ENCODE measurements at regions not wholly inside any gene's neighbourhood (a gene's known extent, or its start where the extent isn't known, plus 50 kb on each side); places are given as distances from the start of the nearest gene placed in this dataset.
"Not testable (repeated sequence)": the region's sequence is repeated elsewhere in the genome, so short reads cannot be mapped to it uniquely, and the experiment has no call there.

DNA sequence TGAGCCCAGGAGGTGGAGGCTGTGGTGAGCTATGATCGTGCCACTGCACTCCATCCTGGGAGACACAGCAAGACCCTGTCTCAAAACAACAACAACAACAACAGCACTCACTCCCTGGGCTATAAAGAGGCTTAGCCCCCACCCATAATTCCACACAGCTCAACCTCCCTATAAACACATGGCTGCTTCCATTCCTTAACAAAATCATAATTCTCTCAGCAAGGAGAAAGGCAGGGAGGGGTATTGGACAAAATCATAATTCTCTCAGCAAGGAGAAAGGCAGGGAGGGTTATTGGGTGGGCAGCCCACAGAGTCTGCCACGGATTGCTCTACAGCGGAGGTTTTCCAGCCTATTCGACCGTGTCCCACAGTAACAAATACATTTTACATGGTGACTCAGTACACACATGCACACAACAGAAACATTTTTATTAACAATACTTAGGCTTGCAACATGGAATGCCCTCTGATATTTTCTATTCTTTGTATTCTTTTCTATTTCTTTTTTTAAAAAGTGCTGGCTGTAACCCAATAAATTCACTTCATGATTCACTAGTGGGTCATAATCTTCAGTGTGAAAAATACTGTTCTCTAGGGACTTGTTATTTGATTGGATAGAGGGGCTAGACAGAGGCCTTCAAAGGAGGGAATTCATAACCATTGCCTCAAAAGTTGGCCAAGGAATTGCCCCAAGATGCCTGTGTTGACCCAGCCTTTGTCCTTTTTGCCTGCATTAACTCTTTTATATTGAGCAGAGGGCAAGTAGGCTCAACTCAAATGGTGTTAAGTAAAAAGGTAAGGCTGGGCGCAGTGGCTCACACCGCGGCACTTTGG, 50.6 kb upstream of the ZMYND8 start:
- no peak for DNase-seq

DNA sequence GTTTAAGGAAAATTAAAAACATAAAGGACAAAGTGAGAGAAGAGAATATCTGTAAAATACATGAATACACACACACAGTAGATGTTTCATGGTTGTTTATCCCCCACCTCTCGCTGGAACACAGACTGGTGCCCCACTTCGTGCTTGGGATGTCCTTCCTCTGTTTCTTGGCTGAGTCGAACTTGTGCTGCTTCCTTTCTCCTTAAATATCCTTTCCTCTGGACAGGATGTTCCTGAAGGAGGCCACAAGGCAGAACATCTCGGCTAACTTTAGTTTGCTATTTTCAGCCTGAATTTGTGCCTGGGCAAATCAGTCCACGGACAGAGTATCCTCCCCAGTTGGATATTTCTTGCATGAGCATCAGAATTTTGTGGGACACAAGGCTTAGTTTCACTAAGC, 54.7 kb upstream of the ZMYND8 start:
- DNase-seq, result no peak

DNA sequence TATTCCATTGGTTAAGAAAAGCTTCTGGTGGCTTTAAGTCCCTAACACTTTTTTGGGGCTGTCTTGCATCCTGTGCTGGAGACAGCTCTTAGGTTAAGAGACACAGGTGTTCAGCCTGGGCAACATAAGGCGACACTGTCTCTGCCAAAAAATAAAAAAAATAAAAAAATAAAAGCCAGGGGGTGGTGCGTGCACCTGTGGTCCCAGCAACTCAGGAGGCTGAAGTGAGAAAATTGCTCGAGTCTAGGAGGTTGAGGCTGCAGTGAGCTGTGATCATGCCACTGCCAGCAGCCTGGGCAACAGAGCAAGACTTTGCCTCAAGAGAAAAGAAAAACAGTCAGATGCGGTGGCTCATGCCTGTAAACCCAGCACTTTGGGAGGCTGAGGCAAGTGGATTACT, 55.6 kb upstream of the ZMYND8 start:
- no peak for DNase-seq

DNA sequence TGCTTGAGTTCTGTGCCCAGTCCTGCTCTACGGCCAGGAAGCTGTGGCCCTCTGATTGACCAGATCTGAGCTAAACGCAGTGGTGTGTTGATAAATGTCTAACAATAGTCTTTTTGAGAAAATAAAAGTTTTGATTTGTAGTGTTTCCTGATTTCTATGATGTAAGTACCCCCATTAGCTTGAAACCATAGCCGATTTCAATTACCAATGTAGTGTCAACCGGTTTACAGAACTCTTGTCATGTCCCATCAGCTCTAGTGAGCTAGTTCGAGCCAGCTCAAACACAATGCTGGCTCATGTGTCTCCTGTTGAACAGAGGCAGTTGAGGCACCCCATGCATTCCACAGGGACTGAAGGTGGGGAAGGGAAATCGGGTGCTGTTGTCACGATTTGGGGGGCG, 56.7 kb upstream of the ZMYND8 start:
- no peak for DNase-seq

DNA sequence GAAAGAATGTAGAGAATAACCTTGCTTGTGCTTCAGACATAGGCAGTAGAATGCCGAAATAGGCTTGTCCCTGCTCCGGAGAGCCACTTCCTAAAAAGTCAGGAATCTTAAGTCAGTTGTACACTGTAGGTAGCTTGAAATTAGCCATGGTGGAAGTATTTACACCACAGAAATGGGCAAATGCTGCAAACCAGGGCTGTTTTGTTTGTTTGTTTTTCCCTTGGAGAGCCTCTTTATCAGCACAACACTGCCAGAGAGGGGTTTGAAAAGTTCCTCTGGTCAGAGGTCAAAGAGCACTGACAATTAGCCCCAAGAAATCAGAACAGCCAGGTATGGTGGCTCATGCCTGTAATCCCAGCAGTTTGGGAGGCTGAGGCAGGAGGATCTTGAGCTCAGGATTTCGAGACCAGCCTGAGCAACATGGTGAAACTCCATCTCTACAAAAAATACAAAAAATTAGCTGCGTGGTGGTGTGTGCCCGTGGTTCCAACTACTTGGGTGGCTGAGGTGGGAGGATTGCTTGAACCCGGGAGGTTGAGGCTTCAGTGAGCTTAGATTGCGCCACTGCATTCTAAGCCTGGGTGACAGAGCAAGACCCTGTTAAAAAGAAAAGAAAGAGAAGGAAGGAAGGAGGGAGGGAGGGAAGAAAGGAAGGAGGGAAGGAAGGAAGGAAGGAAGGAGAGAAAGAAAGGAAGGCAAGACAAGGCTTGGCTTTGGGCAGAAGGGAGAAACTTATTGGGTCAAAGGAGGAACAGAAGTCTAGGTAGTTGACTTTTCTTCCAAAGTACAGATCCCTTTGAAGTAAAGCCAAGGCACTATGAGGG, 61.0 kb upstream of the ZMYND8 start:
- DNase-seq, result no peak

DNA sequence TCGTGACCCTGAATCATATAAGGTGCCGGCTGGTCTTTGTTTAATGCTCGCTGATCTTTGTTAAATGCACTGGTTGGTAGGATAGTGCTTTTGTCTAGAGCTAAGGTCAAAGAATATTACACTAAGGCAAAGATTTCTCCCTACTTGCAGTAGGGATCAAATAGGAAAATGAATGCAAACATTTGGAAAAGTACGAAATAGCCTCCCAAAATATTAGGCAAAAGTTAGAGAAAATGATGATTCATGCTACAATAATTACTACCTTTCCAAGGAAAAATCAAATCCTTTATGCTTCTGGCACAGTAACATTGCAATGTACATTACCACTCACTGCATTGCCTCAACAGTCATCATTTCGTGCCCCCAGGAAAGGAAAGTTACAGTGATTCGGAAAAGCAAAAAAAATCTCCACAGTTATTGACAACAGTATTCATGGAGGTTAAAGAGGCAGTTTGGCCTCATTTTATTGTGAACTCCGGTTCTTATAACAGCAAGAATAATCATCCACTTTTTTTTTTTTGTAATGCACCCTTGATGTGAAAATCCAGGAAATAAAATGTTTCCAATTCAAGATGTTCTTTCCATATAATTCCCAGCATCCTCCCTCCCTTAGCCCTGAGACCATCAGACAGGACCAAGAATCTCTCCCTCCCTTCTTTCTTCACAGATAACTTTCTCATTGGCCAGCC, 61.7 kb upstream of the ZMYND8 start:
- DNase-seq, result peak; percentile 13

DNA sequence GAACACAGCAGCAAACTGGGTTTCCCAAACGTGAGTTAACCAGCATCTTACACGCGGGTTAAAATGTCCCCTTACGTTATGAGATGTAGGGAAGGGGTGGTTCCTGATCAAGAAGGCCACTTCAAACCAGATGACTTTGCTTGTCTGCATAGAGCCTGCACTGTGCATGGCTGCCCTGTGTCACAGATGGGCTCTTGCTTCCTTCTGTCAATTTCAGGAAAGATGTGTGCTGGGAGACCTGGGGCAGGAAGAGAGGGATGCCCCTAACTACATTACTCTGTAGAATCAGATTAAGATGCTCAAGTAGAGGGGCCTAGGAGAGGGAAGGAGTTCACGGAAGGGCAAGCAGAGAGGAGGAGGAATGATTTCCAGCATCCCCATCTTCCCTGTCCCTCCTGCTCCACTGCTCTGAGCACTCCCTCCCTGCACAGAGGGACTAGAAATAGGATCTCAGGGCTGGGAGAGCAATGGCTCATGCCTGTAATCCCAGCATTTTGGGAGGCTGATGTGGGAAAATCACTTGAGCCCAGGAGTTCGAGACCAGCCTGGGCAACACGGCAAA, 63.5 kb upstream of the ZMYND8 start:
- DNase-seq, result no peak

DNA sequence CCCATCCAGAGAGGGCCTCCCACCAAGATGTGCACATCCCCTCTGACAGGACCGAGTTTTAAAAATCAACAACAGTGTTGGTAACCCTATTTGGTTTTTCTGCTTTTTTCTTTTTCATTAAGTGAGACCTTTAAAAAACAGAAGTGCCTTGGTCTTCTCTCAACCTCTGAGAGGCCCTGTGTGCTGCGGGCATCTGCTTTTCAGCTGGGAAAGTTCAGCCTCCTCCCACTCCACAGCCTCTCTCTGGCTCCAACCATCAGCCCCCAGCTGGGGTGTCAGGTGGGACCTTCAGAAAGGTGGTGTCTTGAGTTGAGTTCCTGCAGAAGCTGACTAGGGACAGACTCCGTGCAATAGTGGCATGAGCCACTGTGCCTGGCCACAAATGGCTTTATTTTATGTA, 64.6 kb upstream of the ZMYND8 start:
- no peak for DNase-seq

DNA sequence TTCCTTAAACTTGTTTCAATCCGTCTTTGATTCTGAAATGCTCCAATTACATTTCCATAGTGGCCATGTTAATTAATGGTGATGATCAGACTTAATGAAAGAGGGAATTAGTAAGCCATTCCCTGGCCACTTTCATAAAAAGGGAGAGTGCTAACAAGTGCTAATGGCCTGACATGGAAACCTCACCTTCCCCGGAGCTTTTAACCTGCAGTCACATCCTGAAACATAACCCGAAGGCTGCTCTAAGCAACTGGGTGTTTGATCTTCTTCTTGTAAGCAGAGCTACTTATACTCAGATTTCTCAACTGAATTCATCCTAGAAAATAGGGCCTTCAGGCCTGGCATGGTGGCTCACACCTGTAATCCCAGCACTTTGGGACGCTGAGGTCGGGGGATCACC, 67.1 kb upstream of the ZMYND8 start:
- DNase-seq, result no peak

DNA sequence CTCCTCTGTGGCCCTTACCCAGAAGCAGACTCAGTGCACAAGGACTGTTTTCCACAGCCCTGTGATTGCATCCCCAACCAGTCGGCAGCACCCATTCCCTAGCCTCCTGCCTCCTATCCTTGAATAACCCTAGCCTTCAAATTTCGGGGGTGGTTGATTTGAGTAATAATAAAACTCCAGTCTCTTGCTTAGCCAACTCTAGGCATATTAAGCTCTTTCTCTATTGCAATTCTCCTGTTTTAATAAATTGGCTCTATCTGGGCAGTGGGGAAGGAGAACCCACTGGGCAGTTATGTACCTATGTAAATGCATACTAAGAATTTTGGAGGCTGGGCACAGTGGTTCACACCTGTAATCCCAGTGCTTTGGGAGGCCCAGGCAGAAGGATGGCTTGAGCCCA, 70.6 kb upstream of the ZMYND8 start:
- DNase-seq, result no peak

DNA sequence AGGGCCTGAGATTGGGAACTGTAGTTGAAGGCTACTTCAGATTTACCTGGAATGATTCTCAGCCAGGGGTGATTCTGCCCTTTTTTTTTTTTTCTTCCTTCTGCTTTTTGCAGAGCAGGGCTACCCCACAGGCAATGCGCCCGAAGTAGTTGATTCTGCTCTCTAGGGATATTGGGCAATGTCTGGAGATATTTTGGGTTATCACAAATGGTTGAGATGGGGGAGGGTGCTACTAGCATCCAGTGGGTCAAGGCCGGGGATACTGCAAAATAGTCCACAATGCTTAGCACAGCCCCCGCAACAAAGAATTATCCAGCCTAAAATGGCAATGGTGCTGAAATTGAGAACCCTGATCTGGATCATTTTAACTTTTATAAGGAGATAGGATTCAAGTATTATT, 71.2 kb upstream of the ZMYND8 start:
- no peak for DNase-seq

DNA sequence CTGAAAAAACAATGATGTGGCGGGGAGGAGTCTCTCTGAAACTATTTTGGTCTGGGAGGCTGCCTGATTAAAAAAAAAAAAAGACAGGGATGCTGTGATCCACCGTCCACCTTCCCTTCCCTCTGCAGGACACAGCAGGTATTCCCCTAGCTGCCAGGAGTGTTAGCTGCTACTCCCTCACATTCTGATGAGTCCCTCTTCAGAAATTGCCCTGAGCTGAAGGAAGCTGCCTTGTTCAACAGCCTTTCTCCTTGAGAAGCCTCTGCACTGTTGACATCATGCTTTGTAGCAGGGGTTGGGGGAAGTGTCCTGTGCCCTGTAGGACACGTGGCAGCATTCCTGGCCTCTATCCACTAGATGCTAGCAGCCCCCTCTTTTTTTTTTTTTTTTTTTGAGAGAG, 71.7 kb upstream of the ZMYND8 start:
- no peak for DNase-seq

DNA sequence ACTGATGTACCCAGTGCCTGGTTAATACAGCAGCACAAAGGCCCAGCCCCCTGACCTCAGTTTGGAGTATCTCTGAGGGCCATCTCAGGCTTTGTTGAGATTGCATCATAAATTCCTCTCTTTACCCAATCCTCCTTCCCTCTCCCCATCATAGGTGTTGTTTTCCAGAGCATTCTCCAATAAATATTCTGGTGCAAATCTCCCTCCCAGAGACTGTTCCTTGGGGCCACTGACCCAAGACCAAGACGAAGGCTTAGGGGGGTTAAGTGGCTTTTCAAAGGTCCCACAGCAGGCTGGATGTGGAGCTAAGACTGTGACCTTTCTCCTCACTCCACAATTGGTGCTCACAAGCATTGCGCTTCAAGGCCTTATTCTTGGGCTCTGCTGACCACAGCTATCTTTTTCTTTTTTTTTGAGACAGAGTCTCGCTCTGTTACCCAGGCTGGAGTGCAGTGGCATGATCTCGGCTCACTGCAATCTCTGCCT, 72.4 kb upstream of the ZMYND8 start:
- no peak for DNase-seq

DNA sequence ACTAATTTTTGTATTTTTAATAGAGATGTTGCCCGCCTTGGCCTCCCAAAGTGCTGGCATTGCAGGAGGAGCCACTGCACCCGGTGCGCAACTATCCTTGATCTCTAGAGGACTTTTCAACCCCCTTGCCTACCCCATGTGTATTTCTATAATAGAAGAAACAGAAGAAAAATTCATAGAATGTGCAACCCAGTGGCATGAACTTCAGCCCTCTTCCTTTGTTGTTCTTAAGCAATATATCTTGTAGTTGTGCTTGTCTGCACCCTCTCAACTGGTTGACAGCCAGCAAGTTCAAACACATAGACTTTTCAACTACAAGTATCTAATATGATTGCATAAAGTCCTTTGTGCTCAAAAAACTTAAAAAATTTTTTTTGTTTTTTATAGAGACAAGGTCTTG, 72.3 kb upstream of the NCOA3 start:
- DNase-seq, result no peak

DNA sequence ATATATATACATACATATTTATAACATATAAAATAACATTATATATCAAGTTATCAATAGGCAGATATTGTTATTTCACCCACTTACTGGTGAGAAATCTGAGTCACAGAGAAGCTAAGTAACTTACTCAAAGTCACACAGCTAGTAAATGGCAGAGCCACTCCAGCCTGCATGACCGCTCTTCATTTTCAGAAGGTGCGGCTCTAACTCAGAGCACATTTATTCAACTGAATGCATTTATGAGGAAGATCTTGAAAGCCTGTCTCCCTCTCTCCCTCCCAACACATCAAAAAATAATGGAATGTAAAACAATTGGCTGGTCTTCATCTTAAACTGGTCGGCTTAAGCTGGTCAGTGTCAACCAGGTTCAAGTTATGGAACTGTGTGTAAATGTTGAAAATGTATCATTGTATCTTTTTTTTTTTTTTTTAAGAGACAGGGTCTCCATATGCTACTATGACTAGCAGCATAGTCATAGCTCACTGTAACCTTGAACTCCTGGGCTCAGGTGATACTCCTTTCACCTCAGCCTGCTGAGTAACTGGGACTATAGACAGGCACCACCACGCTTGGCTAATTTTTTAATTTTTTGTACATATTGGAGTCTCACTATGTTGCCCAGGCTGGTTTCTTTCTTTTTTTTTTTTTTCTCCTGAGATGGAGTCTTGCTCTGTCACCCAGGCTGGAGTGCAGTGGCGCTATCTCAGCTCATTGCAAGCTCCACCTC, 70.7 kb upstream of the NCOA3 start:
- no peak for DNase-seq

DNA sequence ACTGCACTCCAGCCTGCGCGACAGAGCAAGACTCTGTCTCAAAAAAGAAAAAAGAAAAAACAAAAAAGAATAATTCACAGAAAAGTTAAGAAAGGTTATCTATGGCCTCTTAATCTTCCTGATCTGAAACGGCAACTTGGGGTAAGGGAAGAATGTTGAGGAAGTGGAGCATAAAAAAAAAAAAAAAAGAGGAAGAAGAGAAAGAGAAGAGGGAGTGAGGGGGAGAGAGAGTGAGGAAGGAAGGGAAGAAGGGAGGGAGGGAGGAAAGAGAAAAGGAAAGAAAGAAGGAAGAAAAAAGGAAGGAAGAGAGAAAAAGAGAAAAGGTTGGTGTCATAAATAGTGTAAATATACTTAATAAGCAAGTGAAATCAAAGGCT, 68.9 kb upstream of the NCOA3 start:
- DNase-seq, result no peak

DNA sequence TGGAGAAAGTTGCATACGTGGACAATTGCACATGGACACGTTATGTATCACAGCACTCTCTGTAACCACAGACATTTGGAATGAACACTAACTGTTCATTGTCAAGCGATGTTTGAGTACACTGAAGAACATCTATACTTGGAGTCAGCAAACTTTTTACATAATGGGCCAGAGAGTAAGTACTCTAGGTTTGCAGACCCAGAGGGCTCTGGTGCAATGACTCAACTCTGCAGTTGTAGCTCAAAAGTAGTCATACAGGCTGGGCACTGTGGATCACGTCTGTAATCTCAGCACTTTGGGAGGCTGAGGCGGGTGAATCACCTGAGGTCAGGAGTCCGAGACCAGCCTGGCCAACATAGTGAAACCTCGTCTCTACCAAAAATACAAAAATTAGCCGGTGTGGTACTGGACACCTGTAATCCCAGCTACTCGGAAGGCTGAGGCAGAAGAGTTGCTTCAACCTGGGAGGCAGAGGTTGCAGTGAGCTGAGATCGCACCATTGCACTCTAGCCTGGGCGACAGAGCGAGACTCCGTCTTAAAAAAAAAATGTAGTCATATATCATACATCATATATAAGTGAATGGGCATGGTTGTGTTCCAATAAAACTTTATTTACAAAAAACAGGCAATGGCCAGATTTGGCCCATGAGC, 67.4 kb upstream of the NCOA3 start:
- DNase-seq, result not testable (repeated sequence)

DNA sequence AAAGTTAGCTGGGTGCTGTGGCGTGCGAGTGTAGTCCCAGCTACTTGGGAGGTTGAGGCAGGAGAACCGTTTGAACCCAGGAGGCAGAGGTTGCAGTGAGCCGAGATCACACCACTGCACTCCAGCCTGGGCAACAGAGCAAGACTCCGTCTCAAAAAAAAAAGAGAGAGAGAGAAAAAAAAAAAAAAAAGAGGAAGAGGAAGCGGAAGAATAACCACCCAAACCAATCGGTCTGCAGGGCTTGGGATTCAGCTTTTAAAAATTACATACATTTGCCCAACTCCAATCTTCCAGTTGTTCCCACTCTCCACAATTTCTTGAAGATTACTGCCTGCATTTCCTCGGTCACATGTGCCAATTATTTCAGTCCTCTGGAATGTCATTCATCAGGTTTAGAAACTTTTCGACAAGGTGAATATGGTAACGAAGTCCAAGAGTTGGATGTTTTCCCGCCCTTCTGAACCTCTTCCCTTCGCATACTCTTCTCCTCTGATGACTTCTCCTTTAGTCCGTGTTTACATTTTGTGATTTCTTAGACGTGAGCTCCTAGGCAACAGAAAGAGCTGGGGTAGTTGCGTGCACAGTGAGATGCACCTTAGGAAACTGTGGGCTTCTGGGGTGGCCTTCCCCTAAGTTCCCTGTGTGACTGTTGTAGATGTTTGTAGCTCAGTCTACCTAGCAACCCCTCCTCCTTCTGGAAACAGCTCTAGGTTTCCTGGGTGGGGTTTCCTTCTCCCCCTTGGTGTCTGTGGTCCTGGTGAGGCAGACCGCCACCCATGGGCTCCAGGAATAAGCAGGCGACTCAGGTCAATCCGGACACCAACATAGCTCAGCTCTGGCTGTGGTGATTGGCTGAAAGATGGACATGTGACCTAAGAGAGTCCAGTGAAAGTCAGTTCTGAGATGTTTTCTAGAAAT, 63.0 kb upstream of the NCOA3 start:
- no peak for DNase-seq

DNA sequence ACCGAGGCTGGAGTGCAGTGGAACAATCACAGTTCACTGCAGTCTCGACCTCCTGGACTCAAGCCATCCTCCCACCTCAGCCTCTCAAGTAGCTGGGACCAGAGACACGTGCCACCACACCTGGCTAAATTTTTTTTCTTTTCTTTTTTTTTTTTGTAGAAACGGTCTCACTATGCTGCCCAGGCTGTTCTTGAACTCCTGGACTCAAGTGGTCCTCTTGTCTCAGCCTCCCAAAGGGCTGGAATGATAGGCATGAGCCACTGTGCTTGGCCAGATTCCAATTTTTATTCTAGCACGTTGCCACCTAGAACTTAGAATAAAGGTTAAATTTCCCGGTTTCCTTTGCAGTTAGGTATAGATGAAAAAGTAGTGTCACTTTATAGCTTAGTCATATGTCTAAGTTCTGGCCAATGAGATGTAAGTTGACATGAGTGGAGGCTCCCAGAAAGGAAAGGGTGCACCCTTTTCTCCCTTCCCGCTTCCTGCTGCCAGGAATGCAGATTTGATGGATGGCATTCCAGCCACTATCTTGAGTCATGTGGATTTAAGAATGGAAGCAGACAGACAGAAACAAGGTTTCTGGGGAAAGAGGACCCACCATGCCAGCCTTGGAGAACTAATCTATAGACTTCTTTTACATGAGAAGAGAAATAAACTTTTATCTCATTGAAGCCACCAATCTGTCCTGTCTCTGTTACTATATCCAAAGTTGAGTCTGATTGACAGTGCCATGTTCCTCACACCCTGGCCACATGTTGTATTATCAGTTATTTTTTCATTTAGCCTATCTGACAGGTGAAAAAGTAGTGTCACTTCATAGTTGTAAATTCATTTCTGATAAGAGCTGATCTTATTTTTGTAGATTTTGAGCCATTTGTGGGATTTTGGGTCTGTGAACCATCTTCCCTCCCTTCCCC, 60.6 kb upstream of the NCOA3 start:
- DNase-seq, result no peak

DNA sequence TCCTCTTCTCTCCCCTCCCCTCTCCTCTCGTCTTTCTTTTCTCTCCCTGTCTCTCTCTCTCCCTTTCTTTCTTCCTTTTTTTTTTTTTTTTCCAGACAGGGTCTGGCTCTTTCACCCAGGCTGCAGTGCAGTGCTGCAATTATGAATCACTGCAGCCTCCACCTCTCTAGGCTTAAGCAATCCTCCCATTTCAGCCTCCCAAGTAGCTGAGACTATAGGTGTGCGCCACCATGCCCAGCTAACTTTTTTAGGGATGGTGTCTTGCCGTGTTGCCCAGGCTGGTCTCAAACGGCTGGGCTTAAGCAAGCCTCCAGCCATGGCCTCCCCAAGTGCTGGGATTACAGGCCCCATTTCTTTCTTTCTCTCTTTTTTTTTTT, 59.9 kb upstream of the NCOA3 start:
- no peak for DNase-seq

Data from hindlimb muscle (tissue), 1 donor.